ENCODE measurements at regions not wholly inside any gene's neighbourhood (a gene's known extent, or its start where the extent isn't known, plus 50 kb on each side); places are given as distances from the start of the nearest gene placed in this dataset.
"Not testable (repeated sequence)": the region's sequence is repeated elsewhere in the genome, so short reads cannot be mapped to it uniquely, and the experiment has no call there.

- Mint-ChIP-seq H3K4me3 (no peak overlapping the region), H3K4me1 (ENCODE audit: low read depth) (peaks cover 6% of the 10 kb centered on the region), H3K9me3 (no peaks in the 10 kb centered on the region), H3K27me3 (peaks cover 55% of the 10 kb centered on the region), H3K27ac (no peak overlapping the region), H3K36me3 (no peaks in the 10 kb centered on the region)
- POLR2A ChIA-PET: no interaction called here
- CTCF ChIA-PET: interaction anchor here (0.7 to 7.0 kb wide), 6 partner anchors 99 to 636 kb away, joined by 3 to 89 read pairs (median 6); no protein-coding TSS in a partner anchor
- peak; percentile 84 for DNase-seq
- intact Hi-C loops (cut with micrococcal nuclease): loop anchor here (1.0 kb wide), 2 partner anchors 143 to 538 kb away; no protein-coding TSS in a partner anchor
These were observed 132.5 kb upstream of the HAND1 start for GRCh38 chr5:154610321-154611154.

- H3K36me3 Mint-ChIP-seq: no peaks in the 10 kb centered on the region
- CTCF ChIA-PET: interaction anchor here (0.8 to 7.0 kb wide), 5 partner anchors 88 to 635 kb away, joined by 3 to 89 read pairs (median 4); no protein-coding TSS in a partner anchor
- peaks cover 57% of the 10 kb centered on the region for H3K27me3 Mint-ChIP-seq
- DNase-seq: no peak
- H3K4me3 Mint-ChIP-seq: no peak overlapping the region
- intact Hi-C loops (cut with micrococcal nuclease): no loop called here
- POLR2A ChIA-PET: no interaction called here
- H3K27ac Mint-ChIP-seq: no peak overlapping the region
- no peaks in the 10 kb centered on the region for H3K9me3 Mint-ChIP-seq
- H3K4me1 Mint-ChIP-seq (ENCODE audit: low read depth): peaks cover 6% of the 10 kb centered on the region
These were observed 131.2 kb upstream of the HAND1 start for GRCh38 chr5:154609251-154609650.

- CTCF ChIA-PET: interaction anchor here (2.9 to 7.0 kb wide), 2 partner anchors 141 to 536 kb away, joined by 10 to 89 read pairs; no protein-coding TSS in a partner anchor
- H3K9me3 Mint-ChIP-seq: no peaks in the 10 kb centered on the region
- no peak overlapping the region for H3K4me3 Mint-ChIP-seq
- H3K27ac Mint-ChIP-seq: no peak overlapping the region
- no peak for DNase-seq
- H3K27me3 Mint-ChIP-seq: peaks cover 58% of the 10 kb centered on the region
- no peaks in the 10 kb centered on the region for H3K36me3 Mint-ChIP-seq
- peaks cover 6% of the 10 kb centered on the region for H3K4me1 Mint-ChIP-seq (ENCODE audit: low read depth)
- intact Hi-C loops (cut with micrococcal nuclease): no loop called here
- POLR2A ChIA-PET: no interaction called here
These were observed 130.5 kb upstream of the HAND1 start for GRCh38 chr5:154608531-154609011.

GRCh38 chr5:154607746-154608145 lies 129.7 kb upstream of the HAND1 start:
- Mint-ChIP-seq H3K36me3 (no peaks in the 10 kb centered on the region), H3K9me3 (no peaks in the 10 kb centered on the region), H3K27me3 (peaks cover 54% of the 10 kb centered on the region), H3K4me1 (ENCODE audit: low read depth) (peaks cover 6% of the 10 kb centered on the region), H3K4me3 (no peak overlapping the region), H3K27ac (no peak overlapping the region)
- CTCF ChIA-PET: interaction anchor here (7.0 kb wide), 1 partner anchor 140 kb away, joined by 89 read pairs; no protein-coding TSS in a partner anchor
- intact Hi-C loops (cut with micrococcal nuclease): no loop called here
- no peak for DNase-seq
- POLR2A ChIA-PET: no interaction called here

- no peaks in the 10 kb centered on the region for H3K9me3 Mint-ChIP-seq
- POLR2A ChIA-PET: no interaction called here
- H3K27ac Mint-ChIP-seq: no peak overlapping the region
- no peak overlapping the region for H3K4me3 Mint-ChIP-seq
- H3K4me1 Mint-ChIP-seq (ENCODE audit: low read depth): peaks cover 2% of the 10 kb centered on the region
- intact Hi-C loops (cut with micrococcal nuclease): no loop called here
- H3K27me3 Mint-ChIP-seq: peaks cover 49% of the 10 kb centered on the region
- no peaks in the 10 kb centered on the region for H3K36me3 Mint-ChIP-seq
- CTCF ChIA-PET: interaction anchor here (7.0 kb wide), 1 partner anchor 138 kb away, joined by 89 read pairs; no protein-coding TSS in a partner anchor
- DNase-seq: no peak
These were observed 128.2 kb upstream of the HAND1 start for GRCh38 chr5:154606246-154606645.

GRCh38 chr5:154603953-154604679 lies 126.1 kb upstream of the HAND1 start:
- no peak for DNase-seq
- H3K4me1 Mint-ChIP-seq (ENCODE audit: low read depth): no peaks in the 10 kb centered on the region
- no peak overlapping the region for H3K4me3 Mint-ChIP-seq
- H3K27me3 Mint-ChIP-seq: peaks cover 44% of the 10 kb centered on the region
- intact Hi-C loops (cut with micrococcal nuclease): no loop called here
- no peak overlapping the region for H3K27ac Mint-ChIP-seq
- H3K9me3 Mint-ChIP-seq: no peaks in the 10 kb centered on the region
- no peaks in the 10 kb centered on the region for H3K36me3 Mint-ChIP-seq
- ChIA-PET POLR2A (no interaction called here), CTCF (no interaction called here)

GRCh38 chr5:154603485-154603884 lies 125.5 kb upstream of the HAND1 start:
- intact Hi-C loops (cut with micrococcal nuclease): no loop called here
- CTCF ChIA-PET: no interaction called here

GRCh38 chr5:154603011-154603410 lies 125.0 kb upstream of the HAND1 start:
- H3K36me3 Mint-ChIP-seq: no peaks in the 10 kb centered on the region
- ChIA-PET CTCF (no interaction called here), POLR2A (no interaction called here)
- intact Hi-C loops (cut with micrococcal nuclease): no loop called here
- H3K9me3 Mint-ChIP-seq: no peaks in the 10 kb centered on the region
- no peaks in the 10 kb centered on the region for H3K4me1 Mint-ChIP-seq (ENCODE audit: low read depth)
- no peak overlapping the region for H3K27ac Mint-ChIP-seq
- no peak for DNase-seq
- no peak overlapping the region for H3K4me3 Mint-ChIP-seq
- H3K27me3 Mint-ChIP-seq: peaks cover 47% of the 10 kb centered on the region

More at GRCh38 chr5:154603485-154603884, 125.5 kb upstream of the HAND1 start:
- H3K4me3 Mint-ChIP-seq: no peak overlapping the region
- no peak overlapping the region for H3K27ac Mint-ChIP-seq
- DNase-seq: no peak
- no peaks in the 10 kb centered on the region for H3K36me3 Mint-ChIP-seq
- POLR2A ChIA-PET: no interaction called here
- H3K27me3 Mint-ChIP-seq: peaks cover 44% of the 10 kb centered on the region
- H3K4me1 Mint-ChIP-seq (ENCODE audit: low read depth): no peaks in the 10 kb centered on the region
- H3K9me3 Mint-ChIP-seq: no peaks in the 10 kb centered on the region

GRCh38 chr5:154601014-154601413 lies 123.0 kb upstream of the HAND1 start:
- intact Hi-C loops (cut with micrococcal nuclease): no loop called here
- no peaks in the 10 kb centered on the region for H3K36me3 Mint-ChIP-seq
- H3K9me3 Mint-ChIP-seq: no peaks in the 10 kb centered on the region
- H3K4me3 Mint-ChIP-seq: no peak overlapping the region
- POLR2A ChIA-PET: no interaction called here
- CTCF ChIA-PET: no interaction called here
- H3K27ac Mint-ChIP-seq: no peak overlapping the region
- H3K27me3 Mint-ChIP-seq: peaks cover 40% of the 10 kb centered on the region
- H3K4me1 Mint-ChIP-seq (ENCODE audit: low read depth): no peaks in the 10 kb centered on the region
- no peak for DNase-seq

- no peaks in the 10 kb centered on the region for H3K36me3 Mint-ChIP-seq
- CTCF ChIA-PET: no interaction called here
- H3K9me3 Mint-ChIP-seq: no peaks in the 10 kb centered on the region
- POLR2A ChIA-PET: no interaction called here
- no peak for DNase-seq
- H3K4me1 Mint-ChIP-seq (ENCODE audit: low read depth): no peaks in the 10 kb centered on the region
- H3K27ac Mint-ChIP-seq: no peak overlapping the region
- H3K27me3 Mint-ChIP-seq: peaks cover 27% of the 10 kb centered on the region
- intact Hi-C loops (cut with micrococcal nuclease): no loop called here
- H3K4me3 Mint-ChIP-seq: no peak overlapping the region
These were observed 120.0 kb upstream of the HAND1 start for GRCh38 chr5:154598021-154598420.

- H3K4me1 Mint-ChIP-seq (ENCODE audit: low read depth); H3K9me3 Mint-ChIP-seq; POLR2A ChIA-PET; DNase-seq; H3K4me3 Mint-ChIP-seq; H3K36me3 Mint-ChIP-seq; CTCF ChIA-PET; H3K27ac Mint-ChIP-seq; intact Hi-C loops (cut with micrococcal nuclease): not testable (repeated sequence)
- H3K27me3 Mint-ChIP-seq: peaks cover 22% of the 10 kb centered on the region
These were observed 118.8 kb upstream of the HAND1 start for GRCh38 chr5:154596844-154597243.

GRCh38 chr5:154595662-154596061 lies 117.6 kb upstream of the HAND1 start:
- no peak overlapping the region for H3K4me3 Mint-ChIP-seq
- no peaks in the 10 kb centered on the region for H3K9me3 Mint-ChIP-seq
- no peaks in the 10 kb centered on the region for H3K36me3 Mint-ChIP-seq
- H3K27ac Mint-ChIP-seq: no peak overlapping the region
- POLR2A ChIA-PET: no interaction called here
- CTCF ChIA-PET: no interaction called here
- DNase-seq: no peak
- no peaks in the 10 kb centered on the region for H3K4me1 Mint-ChIP-seq (ENCODE audit: low read depth)
- intact Hi-C loops (cut with micrococcal nuclease): no loop called here
- H3K27me3 Mint-ChIP-seq: peaks cover 16% of the 10 kb centered on the region
